H1 (cell line): ENCODE measurements at regions not wholly inside any gene's neighbourhood (a gene's known extent, or its start where the extent isn't known, plus 50 kb on each side); places are given as distances from the start of the nearest gene placed in this dataset.

Experiments
- ASH2L ChIP-seq: fragments of 200-600, 300-600 bp; sonication (generic); IDR thresholded peaks from one replicate; pipeline ENCODE4 v1.7.1; 2017; ENCODE audit warnings: low read length
- EZH2 ChIP-seq: fragments of 200-600 bp; sonication (generic); IDR thresholded peaks from 2 replicates; pipeline ENCODE4 v1.7.1; 2012; ENCODE audit warnings: low read depth, mild to moderate bottlenecking, moderate library complexity, low read length, inconsistent platforms; ENCODE audit not compliant: severe bottlenecking
- MAFK ChIP-seq: IDR thresholded peaks from 2 replicates; pipeline ENCODE4 v1.6.1; 2012; ENCODE audit warnings: low read depth, mild to moderate bottlenecking, improper control_type of control experiment, low read length
- NRF1 ChIP-seq: IDR thresholded peaks from 2 replicates; pipeline ENCODE4 v1.6.1; 2011; ENCODE audit warnings: mild to moderate bottlenecking, low read depth, low read length, improper control_type of control experiment
- RNF2 ChIP-seq: fragments of 200-900, 300-1000 bp; sonication (generic); IDR thresholded peaks from 2 replicates; pipeline ENCODE4 v1.7.1; 2016; ENCODE audit warnings: borderline replicate concordance, low read depth, mild to moderate bottlenecking, antibody characterized with exemption, low read length; ENCODE audit not compliant: poor library complexity, severe bottlenecking; ENCODE audit errors: missing control alignments
- TF ChIP-seq, protein P1 (sequence below), 3 experiments: IDR thresholded peaks; 1 replicate in 2 of 3; 2 replicates in 1 of 3; pipeline versions ENCODE4 v1.5.1 to v1.6.1; 2011; ENCODE audit warnings: low read length in 3 of 3, mild to moderate bottlenecking in 3 of 3, inconsistent platforms in 2 of 3, low read depth in 1 of 3, moderate library complexity in 1 of 3; ENCODE audit not compliant: insufficient read depth in 1 of 3; ENCODE audit errors: control extremely low read depth in 1 of 3

DNA sequence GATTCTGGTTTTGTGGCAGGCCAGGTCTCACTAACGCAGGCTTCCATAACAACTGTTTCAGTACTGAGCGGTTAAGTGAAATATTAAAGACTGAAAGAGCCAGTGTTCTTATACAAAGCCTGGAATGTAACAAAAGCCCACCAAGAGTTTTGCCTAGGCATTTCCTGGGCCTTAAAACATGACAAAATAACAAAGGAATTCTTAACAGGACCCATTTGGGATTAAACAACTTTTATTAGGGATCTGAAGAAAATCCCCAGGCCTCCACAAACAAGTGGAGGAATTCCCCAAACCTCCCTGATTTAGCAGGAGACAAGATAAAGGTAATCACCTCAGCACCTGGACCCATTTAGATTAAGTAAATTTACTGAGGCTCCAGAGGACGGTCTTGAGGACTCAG is 799.7 kb upstream of the SPRY2 start:
- TF ChIP-seq MAFK: no peak
- TF ChIP-seq ASH2L: no peak
- no peak for TF ChIP-seq EZH2
- TF ChIP-seq, protein P1, sequence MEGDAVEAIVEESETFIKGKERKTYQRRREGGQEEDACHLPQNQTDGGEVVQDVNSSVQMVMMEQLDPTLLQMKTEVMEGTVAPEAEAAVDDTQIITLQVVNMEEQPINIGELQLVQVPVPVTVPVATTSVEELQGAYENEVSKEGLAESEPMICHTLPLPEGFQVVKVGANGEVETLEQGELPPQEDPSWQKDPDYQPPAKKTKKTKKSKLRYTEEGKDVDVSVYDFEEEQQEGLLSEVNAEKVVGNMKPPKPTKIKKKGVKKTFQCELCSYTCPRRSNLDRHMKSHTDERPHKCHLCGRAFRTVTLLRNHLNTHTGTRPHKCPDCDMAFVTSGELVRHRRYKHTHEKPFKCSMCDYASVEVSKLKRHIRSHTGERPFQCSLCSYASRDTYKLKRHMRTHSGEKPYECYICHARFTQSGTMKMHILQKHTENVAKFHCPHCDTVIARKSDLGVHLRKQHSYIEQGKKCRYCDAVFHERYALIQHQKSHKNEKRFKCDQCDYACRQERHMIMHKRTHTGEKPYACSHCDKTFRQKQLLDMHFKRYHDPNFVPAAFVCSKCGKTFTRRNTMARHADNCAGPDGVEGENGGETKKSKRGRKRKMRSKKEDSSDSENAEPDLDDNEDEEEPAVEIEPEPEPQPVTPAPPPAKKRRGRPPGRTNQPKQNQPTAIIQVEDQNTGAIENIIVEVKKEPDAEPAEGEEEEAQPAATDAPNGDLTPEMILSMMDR (IDR thresholded peaks at IDR 0.05; ENCODE audit: control extremely low read depth in 1 of 3, insufficient read depth in 1 of 3, low read depth in 1 of 3, low read length in 3 of 3): no peak
- no peak for TF ChIP-seq NRF1
- no peak for TF ChIP-seq RNF2
